ENCODE measurements at regions not wholly inside any gene's neighbourhood (a gene's known extent, or its start where the extent isn't known, plus 50 kb on each side); places are given as distances from the start of the nearest gene placed in this dataset.

GRCh38 chr2:180787330-180787729 lies 193.1 kb upstream of the UBE2E3 start:
- no peak for TF ChIP-seq CTCF (IDR thresholded peaks at IDR 0.05)
- no peak for TF ChIP-seq POLR2A (IDR thresholded peaks at IDR 0.05)
